Stimulated activated effector memory CD8-positive, alpha-beta T cell treated with anti-CD3 and anti-CD28 coated beads, Interleukin-12 subunit alpha, Interleukin-12 subunit beta, amount 100 ng/mL, for 72 hours (primary cell): ENCODE measurements at regions not wholly inside any gene's neighbourhood (a gene's known extent, or its start where the extent isn't known, plus 50 kb on each side); places are given as distances from the start of the nearest gene placed in this dataset.

Source experiments
- ATAC-seq: fragments of 150-1000 bp; cut with Tn5 transposase; 2 replicates; pipeline ENCODE4 v1.10.0; 2021
- DNase-seq, 2 donors: peaks; one replicate each; pipeline ENCODE4 v3.0.0; 2021 to 2022; ENCODE audit warnings: low spot score in 2 of 2
- H3K27ac Mint-ChIP-seq: one replicate; pipeline ENCODE4 v1.8.0; 2022; ENCODE audit warnings: mild to moderate bottlenecking, mixed read lengths
- H3K36me3 Mint-ChIP-seq: one replicate; pipeline ENCODE4 v1.8.0; 2022; ENCODE audit warnings: mild to moderate bottlenecking, mixed read lengths
- H3K4me1 Mint-ChIP-seq: one replicate; pipeline ENCODE4 v1.8.0; 2022; ENCODE audit warnings: mixed read lengths
- H3K4me3 Mint-ChIP-seq: one replicate; pipeline ENCODE4 v1.8.0; 2022; ENCODE audit warnings: mild to moderate bottlenecking, mixed read lengths
- H3K9me3 Mint-ChIP-seq: one replicate; pipeline ENCODE4 v1.8.0; 2022; ENCODE audit warnings: mixed read lengths

DNA sequence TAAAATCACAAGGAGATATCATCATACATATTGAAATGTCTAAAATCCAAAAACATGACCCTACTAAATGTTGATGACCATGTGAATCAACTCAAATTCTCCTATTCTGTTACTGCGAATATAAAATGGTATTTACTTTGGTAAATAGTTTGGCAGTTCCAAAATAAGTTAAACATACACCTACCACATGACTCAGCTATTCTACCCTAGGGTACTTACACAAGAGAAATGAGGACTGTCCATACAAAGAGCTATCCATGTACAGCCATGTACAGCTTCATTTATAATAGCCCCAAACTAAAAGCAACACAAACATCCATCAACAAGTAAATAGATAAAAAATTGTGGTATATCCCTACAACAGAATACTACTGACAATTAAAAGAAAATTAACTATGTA, 346.1 kb upstream of the TENM4 start:
- Mint-ChIP-seq H3K4me1 (no peaks in the 10 kb centered on the region), H3K36me3 (no peaks in the 10 kb centered on the region), H3K9me3 (peaks cover 15% of the 10 kb centered on the region), H3K4me3 (no peak overlapping the region), H3K27ac (no peak overlapping the region)
- no peak for DNase-seq
- no peak for ATAC-seq

- no peak overlapping the region for H3K4me3 Mint-ChIP-seq
- no peaks in the 10 kb centered on the region for H3K36me3 Mint-ChIP-seq
- DNase-seq (no peak), ATAC-seq (no peak)
- peaks cover 16% of the 10 kb centered on the region for H3K9me3 Mint-ChIP-seq
- H3K27ac Mint-ChIP-seq = no peak overlapping the region
- H3K4me1 Mint-ChIP-seq = no peaks in the 10 kb centered on the region
Observed at GRCh38 chr11:79783833-79784232, 343.0 kb upstream of the TENM4 start.

GRCh38 chr11:79768343-79768742, 327.5 kb upstream of the TENM4 start:
- DNase-seq = no peak
- Mint-ChIP-seq H3K4me3 (no peak overlapping the region), H3K4me1 (no peaks in the 10 kb centered on the region), H3K9me3 (peaks cover 18% of the 10 kb centered on the region), H3K36me3 (no peaks in the 10 kb centered on the region), H3K27ac (no peak overlapping the region)
- ATAC-seq = no peak

DNA sequence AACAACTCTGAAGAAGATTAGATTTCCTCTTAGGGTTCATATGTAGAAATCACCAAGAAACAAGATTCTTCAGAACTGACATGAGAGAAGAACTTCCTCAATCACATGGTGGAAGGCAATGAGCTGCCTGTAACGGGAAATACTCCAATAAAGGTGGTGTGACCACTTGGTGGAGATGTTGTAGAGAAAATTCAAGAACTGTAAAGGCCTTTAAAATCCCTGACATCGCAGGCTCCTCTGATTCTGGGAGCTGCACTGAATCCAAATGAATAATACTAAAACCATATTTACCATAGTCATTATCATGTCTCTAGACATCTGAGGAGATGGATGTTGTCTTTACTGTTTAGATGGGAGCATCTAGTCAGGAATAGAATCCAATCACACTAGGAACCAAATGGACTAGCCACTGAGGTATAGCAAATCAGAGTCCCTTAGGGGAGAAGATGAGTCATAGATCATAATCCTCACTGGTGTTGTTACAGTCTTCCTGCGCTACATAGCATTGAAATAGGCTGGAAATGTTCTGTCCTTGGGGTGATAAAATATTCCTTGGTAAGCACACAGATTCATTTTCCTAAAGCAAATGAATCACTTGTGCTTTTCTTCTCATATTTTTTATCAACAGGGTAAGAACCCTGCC, 321.6 kb upstream of the TENM4 start:
- Mint-ChIP-seq H3K27ac (no peak overlapping the region), H3K4me1 (no peaks in the 10 kb centered on the region), H3K36me3 (no peaks in the 10 kb centered on the region), H3K4me3 (no peak overlapping the region), H3K9me3 (peaks cover 15% of the 10 kb centered on the region)
- ATAC-seq (no peak), DNase-seq (no peak)

DNA sequence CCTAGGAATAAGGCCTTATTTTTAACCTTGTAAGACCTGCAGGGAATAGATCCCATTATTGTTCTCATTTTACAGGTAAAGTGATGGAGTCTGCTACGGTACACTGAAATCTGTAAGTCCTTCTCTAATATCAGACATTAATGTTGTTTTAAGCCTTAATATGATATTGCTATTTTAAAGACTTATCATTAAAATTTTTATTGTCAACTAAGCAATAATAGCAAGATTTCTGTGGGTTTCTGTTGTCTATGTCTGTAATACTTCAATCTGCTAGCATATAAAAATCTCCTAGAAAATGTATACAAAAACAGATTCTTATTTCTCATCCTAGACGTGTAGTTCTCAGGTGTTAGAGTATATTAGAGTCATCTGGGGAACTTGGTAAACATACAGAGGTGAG, 317.5 kb upstream of the TENM4 start:
- Mint-ChIP-seq H3K27ac (no peak overlapping the region), H3K4me1 (no peaks in the 10 kb centered on the region), H3K4me3 (no peak overlapping the region), H3K36me3 (no peaks in the 10 kb centered on the region), H3K9me3 (peaks cover 9% of the 10 kb centered on the region)
- ATAC-seq = no peak
- no peak for DNase-seq

- no peak overlapping the region for H3K27ac Mint-ChIP-seq
- H3K36me3 Mint-ChIP-seq = no peaks in the 10 kb centered on the region
- ATAC-seq = no peak
- no peaks in the 10 kb centered on the region for H3K4me1 Mint-ChIP-seq
- H3K9me3 Mint-ChIP-seq = peaks cover 7% of the 10 kb centered on the region
- no peak for DNase-seq
- no peak overlapping the region for H3K4me3 Mint-ChIP-seq
Observed at GRCh38 chr11:79747406-79747805, 306.6 kb upstream of the TENM4 start.

- DNase-seq = no peak
- H3K9me3 Mint-ChIP-seq = peaks cover 11% of the 10 kb centered on the region
- no peak for ATAC-seq
- no peak overlapping the region for H3K4me3 Mint-ChIP-seq
- H3K27ac Mint-ChIP-seq = no peak overlapping the region
- H3K4me1 Mint-ChIP-seq = no peaks in the 10 kb centered on the region
- H3K36me3 Mint-ChIP-seq = no peaks in the 10 kb centered on the region
Observed at GRCh38 chr11:79744941-79745340, 304.1 kb upstream of the TENM4 start.

- ATAC-seq = no peak
- no peaks in the 10 kb centered on the region for H3K36me3 Mint-ChIP-seq
- no peak overlapping the region for H3K4me3 Mint-ChIP-seq
- DNase-seq = no peak
- H3K27ac Mint-ChIP-seq = no peak overlapping the region
- no peaks in the 10 kb centered on the region for H3K4me1 Mint-ChIP-seq
- H3K9me3 Mint-ChIP-seq = peaks cover 19% of the 10 kb centered on the region
Observed at GRCh38 chr11:79742176-79742575, 301.3 kb upstream of the TENM4 start.

DNA sequence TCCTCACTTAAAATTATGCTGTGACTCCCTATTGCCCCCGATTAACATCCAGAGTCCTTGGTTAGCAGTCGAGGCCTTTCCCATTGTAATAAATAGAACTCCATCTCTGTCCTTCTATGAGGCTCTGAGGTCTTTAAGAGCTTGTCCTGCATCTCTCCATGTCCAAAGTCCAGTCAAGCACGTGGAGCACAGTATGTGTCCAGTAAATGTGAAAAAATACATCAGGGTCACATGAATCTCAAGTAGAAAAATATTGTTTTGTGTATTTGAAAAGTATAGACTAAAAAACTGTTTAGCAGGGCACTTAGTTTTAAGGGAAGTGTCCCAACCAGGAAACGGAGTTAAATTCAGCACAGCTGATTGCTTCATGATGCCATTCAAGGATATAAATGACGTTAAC, 298.8 kb upstream of the TENM4 start:
- no peak overlapping the region for H3K27ac Mint-ChIP-seq

GRCh38 chr11:79727221-79727620, 286.4 kb upstream of the TENM4 start:
- no peak overlapping the region for H3K27ac Mint-ChIP-seq
- H3K36me3 Mint-ChIP-seq = no peaks in the 10 kb centered on the region
- H3K4me1 Mint-ChIP-seq = no peaks in the 10 kb centered on the region
- DNase-seq (no peak), ATAC-seq (no peak)
- peaks cover 15% of the 10 kb centered on the region for H3K9me3 Mint-ChIP-seq
- H3K4me3 Mint-ChIP-seq = no peak overlapping the region

More for the DNA sequence above, 298.8 kb upstream of the TENM4 start:
- H3K36me3 Mint-ChIP-seq = no peaks in the 10 kb centered on the region
- ATAC-seq = no peak
- H3K4me1 Mint-ChIP-seq = no peaks in the 10 kb centered on the region
- peaks cover 16% of the 10 kb centered on the region for H3K9me3 Mint-ChIP-seq
- H3K4me3 Mint-ChIP-seq = no peak overlapping the region
- DNase-seq = no peak

- H3K36me3 Mint-ChIP-seq = no peaks in the 10 kb centered on the region
- no peak for DNase-seq
Observed at GRCh38 chr11:79720115-79720514, 279.3 kb upstream of the TENM4 start.

DNA sequence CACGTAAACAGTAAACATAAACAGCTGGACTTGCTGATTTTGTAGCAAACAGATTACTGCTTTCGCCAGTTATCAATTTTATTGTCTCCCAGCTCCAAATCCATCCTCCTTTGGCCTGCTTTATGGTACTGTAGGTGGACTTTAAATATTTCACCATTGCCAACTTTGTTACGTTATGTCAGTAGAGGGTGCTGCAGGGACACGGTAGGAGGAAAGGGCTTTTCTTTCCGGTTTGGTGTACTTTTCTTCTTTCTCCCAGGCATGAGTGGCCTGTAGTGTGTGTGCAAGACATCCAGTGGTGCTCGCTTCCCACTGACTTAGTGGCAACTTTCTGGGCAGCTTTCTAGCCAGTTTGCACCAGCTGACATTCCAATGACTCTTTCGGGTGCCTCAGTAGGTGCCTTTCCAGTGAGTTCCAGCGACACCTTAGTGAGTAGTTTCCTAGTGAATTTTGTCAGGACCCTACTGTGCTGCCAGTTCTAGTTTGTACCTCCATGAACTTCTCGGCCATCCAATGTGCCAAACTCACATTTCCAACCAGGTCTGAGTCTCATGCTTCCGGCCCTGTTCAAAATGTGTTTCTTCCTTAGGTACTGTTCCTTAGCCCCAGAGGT, 267.6 kb upstream of the TENM4 start:
- no peaks in the 10 kb centered on the region for H3K4me1 Mint-ChIP-seq
- peaks cover 15% of the 10 kb centered on the region for H3K9me3 Mint-ChIP-seq
- no peaks in the 10 kb centered on the region for H3K36me3 Mint-ChIP-seq
- DNase-seq = no peak
- no peak for ATAC-seq
- H3K4me3 Mint-ChIP-seq = no peak overlapping the region
- H3K27ac Mint-ChIP-seq = no peak overlapping the region

More at GRCh38 chr11:79720115-79720514, 279.3 kb upstream of the TENM4 start:
- Mint-ChIP-seq H3K4me3 (no peak overlapping the region), H3K9me3 (peaks cover 20% of the 10 kb centered on the region), H3K27ac (no peak overlapping the region), H3K4me1 (no peaks in the 10 kb centered on the region)
- ATAC-seq = no peak

DNA sequence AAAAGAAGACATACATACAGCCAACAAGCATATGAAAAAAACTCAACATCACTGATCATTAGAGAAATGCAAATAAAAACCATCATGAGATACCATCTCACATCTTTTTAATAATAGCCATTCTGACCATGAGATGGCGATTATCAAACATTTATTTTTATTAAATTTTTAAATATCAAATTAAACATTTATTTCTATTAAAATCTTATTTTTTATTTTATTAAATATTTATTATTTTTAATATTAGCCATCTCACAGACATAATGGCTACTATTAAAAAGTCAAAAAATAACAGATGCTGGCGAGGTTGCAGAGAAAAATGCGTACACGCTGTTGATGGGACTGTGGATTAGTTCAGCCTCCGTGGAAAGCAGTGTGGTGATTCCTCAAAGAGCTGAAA, 264.8 kb upstream of the TENM4 start:
- Mint-ChIP-seq H3K4me3 (no peak overlapping the region), H3K27ac (no peak overlapping the region), H3K4me1 (no peaks in the 10 kb centered on the region), H3K9me3 (peaks cover 23% of the 10 kb centered on the region), H3K36me3 (no peaks in the 10 kb centered on the region)
- ATAC-seq (no peak), DNase-seq (no peak)

- Mint-ChIP-seq H3K36me3 (no peaks in the 10 kb centered on the region), H3K9me3 (peaks cover 25% of the 10 kb centered on the region), H3K4me1 (no peaks in the 10 kb centered on the region), H3K4me3 (no peak overlapping the region), H3K27ac (no peak overlapping the region)
- no peak for ATAC-seq
- no peak for DNase-seq
Observed at GRCh38 chr11:79702303-79702702, 261.5 kb upstream of the TENM4 start.

GRCh38 chr11:79699246-79699645, 258.4 kb upstream of the TENM4 start:
- no peak for ATAC-seq
- Mint-ChIP-seq H3K36me3 (no peaks in the 10 kb centered on the region), H3K4me3 (no peak overlapping the region)

DNA sequence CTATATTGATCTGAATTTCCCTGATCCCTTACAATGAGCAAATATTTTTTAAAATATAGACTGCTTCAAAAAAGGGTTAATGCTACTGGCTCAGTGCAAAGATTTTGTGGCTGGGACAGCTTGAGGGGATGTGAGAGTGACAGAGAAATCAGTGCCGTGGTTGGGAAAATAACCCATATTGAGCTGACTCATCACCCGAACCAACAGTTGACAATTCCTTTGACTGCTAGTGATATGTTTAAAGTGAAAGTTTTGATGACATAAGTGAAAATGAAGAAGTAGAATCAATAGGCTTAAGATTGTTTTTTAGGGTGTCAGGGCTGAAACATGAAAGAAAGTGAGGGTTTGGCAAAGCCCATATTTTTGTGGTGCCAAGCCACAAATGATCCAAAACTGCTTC, 257.1 kb upstream of the TENM4 start:
- no peak for ATAC-seq
- Mint-ChIP-seq H3K36me3 (no peaks in the 10 kb centered on the region), H3K9me3 (peaks cover 15% of the 10 kb centered on the region), H3K27ac (no peak overlapping the region), H3K4me1 (no peaks in the 10 kb centered on the region), H3K4me3 (no peak overlapping the region)
- no peak for DNase-seq

More at GRCh38 chr11:79699246-79699645, 258.4 kb upstream of the TENM4 start:
- H3K27ac Mint-ChIP-seq = no peak overlapping the region
- peaks cover 20% of the 10 kb centered on the region for H3K9me3 Mint-ChIP-seq
- no peak for DNase-seq
- H3K4me1 Mint-ChIP-seq = no peaks in the 10 kb centered on the region
